ENCODE measurements at regions not wholly inside any gene's neighbourhood (a gene's known extent, or its start where the extent isn't known, plus 50 kb on each side); places are given as distances from the start of the nearest gene placed in this dataset.
A peak's percentile ranks its signal among the peaks of the same experiment; 100 is the strongest.

GRCh38 chr3:124419303-124419702, 310.9 kb upstream of the UMPS start:
- H3K27me3 ChIP-seq (ENCODE audit: control insufficient read depth, insufficient read depth, low read length): no peaks in the 10 kb centered on the region
- no peak for DNase-seq (ENCODE audit: low read depth)
- TF ChIP-seq CTCF (IDR thresholded peaks at IDR 0.05; ENCODE audit: insufficient read depth, low read length, severe bottlenecking): no peak
- no peak overlapping the region for H3K4me3 ChIP-seq (ENCODE audit: low read depth, low read length)
- no peaks in the 10 kb centered on the region for H3K36me3 ChIP-seq (ENCODE audit: control insufficient read depth, insufficient read depth, low read length)
- no peak for FAIRE-seq

GRCh38 chr3:124420392-124420791, 309.9 kb upstream of the UMPS start:
- H3K27me3 ChIP-seq (ENCODE audit: control insufficient read depth, insufficient read depth, low read length): no peaks in the 10 kb centered on the region
- DNase-seq (ENCODE audit: low read depth): no peak
- no peak overlapping the region for H3K4me3 ChIP-seq (ENCODE audit: low read depth, low read length)
- TF ChIP-seq CTCF (IDR thresholded peaks at IDR 0.05; ENCODE audit: insufficient read depth, low read length, severe bottlenecking): no peak
- no peaks in the 10 kb centered on the region for H3K36me3 ChIP-seq (ENCODE audit: control insufficient read depth, insufficient read depth, low read length)
- no peak for FAIRE-seq

- no peak for TF ChIP-seq CTCF (IDR thresholded peaks at IDR 0.05; ENCODE audit: insufficient read depth, low read length, severe bottlenecking)
These were observed 307.4 kb upstream of the UMPS start for GRCh38 chr3:124422805-124423204.

GRCh38 chr3:124424396-124424795, 305.9 kb upstream of the UMPS start:
- TF ChIP-seq CTCF (IDR thresholded peaks at IDR 0.05; ENCODE audit: insufficient read depth, low read length, severe bottlenecking): no peak
- no peak overlapping the region for H3K4me3 ChIP-seq (ENCODE audit: low read depth, low read length)

More at GRCh38 chr3:124422805-124423204, 307.4 kb upstream of the UMPS start:
- H3K27me3 ChIP-seq (ENCODE audit: control insufficient read depth, insufficient read depth, low read length): no peaks in the 10 kb centered on the region
- DNase-seq (ENCODE audit: low read depth) (no peak), FAIRE-seq (no peak)
- H3K4me3 ChIP-seq (ENCODE audit: low read depth, low read length): no peak overlapping the region
- H3K36me3 ChIP-seq (ENCODE audit: control insufficient read depth, insufficient read depth, low read length): no peaks in the 10 kb centered on the region

GRCh38 chr3:124425972-124426371, 304.3 kb upstream of the UMPS start:
- H3K27me3 ChIP-seq (ENCODE audit: control insufficient read depth, insufficient read depth, low read length): no peaks in the 10 kb centered on the region
- TF ChIP-seq CTCF (IDR thresholded peaks at IDR 0.05; ENCODE audit: insufficient read depth, low read length, severe bottlenecking): no peak

More at GRCh38 chr3:124424396-124424795, 305.9 kb upstream of the UMPS start:
- Histone ChIP-seq H3K36me3 (ENCODE audit: control insufficient read depth, insufficient read depth, low read length) (no peaks in the 10 kb centered on the region), H3K27me3 (ENCODE audit: control insufficient read depth, insufficient read depth, low read length) (no peaks in the 10 kb centered on the region)
- no peak for DNase-seq (ENCODE audit: low read depth)
- no peak for FAIRE-seq

GRCh38 chr3:124428372-124429128, 301.7 kb upstream of the UMPS start:
- DNase-seq (ENCODE audit: low read depth) (peak; percentile 4), FAIRE-seq (no peak)
- TF ChIP-seq CTCF (IDR thresholded peaks at IDR 0.05; ENCODE audit: insufficient read depth, low read length, severe bottlenecking): no peak
- no peaks in the 10 kb centered on the region for H3K36me3 ChIP-seq (ENCODE audit: control insufficient read depth, insufficient read depth, low read length)
- H3K4me3 ChIP-seq (ENCODE audit: low read depth, low read length): no peak overlapping the region
- no peaks in the 10 kb centered on the region for H3K27me3 ChIP-seq (ENCODE audit: control insufficient read depth, insufficient read depth, low read length)

More at GRCh38 chr3:124425972-124426371, 304.3 kb upstream of the UMPS start:
- Histone ChIP-seq H3K4me3 (ENCODE audit: low read depth, low read length) (no peak overlapping the region), H3K36me3 (ENCODE audit: control insufficient read depth, insufficient read depth, low read length) (no peaks in the 10 kb centered on the region)
- FAIRE-seq: no peak
- DNase-seq (ENCODE audit: low read depth): no peak

Measured in bronchial epithelial cell (primary cell).